GM19023 (cell line): ENCODE measurements at regions not wholly inside any gene's neighbourhood (a gene's known extent, or its start where the extent isn't known, plus 50 kb on each side); places are given as distances from the start of the nearest gene placed in this dataset.
"Not testable (repeated sequence)": the region's sequence is repeated elsewhere in the genome, so short reads cannot be mapped to it uniquely, and the experiment has no call there.

Experiments
- ATAC-seq: cut with Tn5 transposase; IDR thresholded peaks from one replicate; pipeline ENCODE4 v1.9.1; 2021; ENCODE audit warnings: mild to moderate bottlenecking, moderate library complexity; ENCODE audit not compliant: unreplicated experiment

GRCh38 chr3:28139288-28139687 is 102.1 kb upstream of the CMC1 start:
- ATAC-seq, result no peak

- ATAC-seq, result no peak
Measured at GRCh38 chr3:28139967-28140634, 101.3 kb upstream of the CMC1 start.

GRCh38 chr3:28140664-28141063 is 100.8 kb upstream of the CMC1 start:
- ATAC-seq, result no peak

- no peak for ATAC-seq
Measured at GRCh38 chr3:28149960-28150359, 91.5 kb upstream of the CMC1 start.

GRCh38 chr3:28150465-28151206 is 90.8 kb upstream of the CMC1 start:
- ATAC-seq, result no peak

GRCh38 chr3:28151207-28151550 is 90.2 kb upstream of the CMC1 start:
- ATAC-seq, result no peak

- peak; percentile 90 for ATAC-seq
Measured at GRCh38 chr3:28151608-28152228, 89.7 kb upstream of the CMC1 start.

- no peak for ATAC-seq
Measured at GRCh38 chr3:28155631-28156030, 85.8 kb upstream of the CMC1 start.

- ATAC-seq, result not testable (repeated sequence)
Measured at GRCh38 chr3:28156599-28156998, 84.8 kb upstream of the CMC1 start.

- ATAC-seq, result peak; percentile 91
Measured at GRCh38 chr3:28171962-28172361, 69.5 kb upstream of the CMC1 start.

GRCh38 chr3:28172748-28173147 is 68.7 kb upstream of the CMC1 start:
- ATAC-seq, result no peak

GRCh38 chr3:28173836-28174235 is 67.6 kb upstream of the CMC1 start:
- ATAC-seq, result no peak

GRCh38 chr3:28186748-28187147 is 54.7 kb upstream of the CMC1 start:
- ATAC-seq, result no peak

- ATAC-seq, result no peak
Measured at GRCh38 chr3:28188686-28189085, 52.7 kb upstream of the CMC1 start.

- ATAC-seq, result no peak
Measured at GRCh38 chr3:28191363-28191762, 50.1 kb upstream of the CMC1 start.
